ENCODE measurements at regions not wholly inside any gene's neighbourhood (a gene's known extent, or its start where the extent isn't known, plus 50 kb on each side); places are given as distances from the start of the nearest gene placed in this dataset.

DNA sequence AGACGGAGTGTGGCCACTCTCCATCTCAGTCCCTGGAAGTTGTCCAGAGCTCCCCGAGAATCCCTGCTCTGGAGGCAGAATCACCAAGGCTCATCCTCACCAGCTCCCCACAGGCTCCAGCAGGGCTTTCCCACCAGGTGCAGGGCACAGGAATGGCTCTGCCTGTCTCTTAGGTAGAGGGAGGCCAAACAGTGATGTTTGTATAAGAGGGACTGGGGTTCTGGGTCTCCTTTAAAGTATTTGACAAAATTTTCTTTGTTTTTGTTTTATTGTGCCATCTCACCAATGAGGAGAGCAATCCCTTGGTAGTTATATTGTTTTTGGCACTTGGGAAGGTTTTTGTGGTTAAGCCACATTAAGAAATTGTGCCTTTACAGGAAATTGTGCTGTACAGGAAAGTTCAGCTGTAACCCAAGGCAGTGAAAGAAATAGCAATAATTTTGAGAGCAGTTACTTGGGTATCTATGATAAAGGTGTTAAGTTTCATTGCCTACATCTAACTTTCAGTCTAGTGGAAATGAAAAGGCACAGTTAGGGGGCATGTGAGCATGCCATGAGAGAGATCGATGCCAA, 219.3 kb upstream of the PRSS58 start:
- no peak for DNase-seq (ENCODE audit: low spot score in 2 of 2)
- WGBS, 2 donors, result 63 to 69% methylated on average over 3 of the region's 3 CpGs
- TF ChIP-seq, protein P1, sequence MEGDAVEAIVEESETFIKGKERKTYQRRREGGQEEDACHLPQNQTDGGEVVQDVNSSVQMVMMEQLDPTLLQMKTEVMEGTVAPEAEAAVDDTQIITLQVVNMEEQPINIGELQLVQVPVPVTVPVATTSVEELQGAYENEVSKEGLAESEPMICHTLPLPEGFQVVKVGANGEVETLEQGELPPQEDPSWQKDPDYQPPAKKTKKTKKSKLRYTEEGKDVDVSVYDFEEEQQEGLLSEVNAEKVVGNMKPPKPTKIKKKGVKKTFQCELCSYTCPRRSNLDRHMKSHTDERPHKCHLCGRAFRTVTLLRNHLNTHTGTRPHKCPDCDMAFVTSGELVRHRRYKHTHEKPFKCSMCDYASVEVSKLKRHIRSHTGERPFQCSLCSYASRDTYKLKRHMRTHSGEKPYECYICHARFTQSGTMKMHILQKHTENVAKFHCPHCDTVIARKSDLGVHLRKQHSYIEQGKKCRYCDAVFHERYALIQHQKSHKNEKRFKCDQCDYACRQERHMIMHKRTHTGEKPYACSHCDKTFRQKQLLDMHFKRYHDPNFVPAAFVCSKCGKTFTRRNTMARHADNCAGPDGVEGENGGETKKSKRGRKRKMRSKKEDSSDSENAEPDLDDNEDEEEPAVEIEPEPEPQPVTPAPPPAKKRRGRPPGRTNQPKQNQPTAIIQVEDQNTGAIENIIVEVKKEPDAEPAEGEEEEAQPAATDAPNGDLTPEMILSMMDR (IDR thresholded peaks at IDR 0.05), result no peak
- TF ChIP-seq POLR2A (IDR thresholded peaks at IDR 0.05) (no peak), EP300 (IDR thresholded peaks at IDR 0.05) (no peak)
- no peaks in the 10 kb centered on the region for H3K9me3 ChIP-seq
- H3K27ac ChIP-seq, result no peak overlapping the region
- no peaks in the 10 kb centered on the region for H3K36me3 ChIP-seq
- H3K4me3 ChIP-seq, result no peak overlapping the region
- no peaks in the 10 kb centered on the region for H3K27me3 ChIP-seq
- H3K4me1 ChIP-seq, result peaks cover 0 to 22% (median 4%) of the 10 kb centered on the region in 4 donors

DNA sequence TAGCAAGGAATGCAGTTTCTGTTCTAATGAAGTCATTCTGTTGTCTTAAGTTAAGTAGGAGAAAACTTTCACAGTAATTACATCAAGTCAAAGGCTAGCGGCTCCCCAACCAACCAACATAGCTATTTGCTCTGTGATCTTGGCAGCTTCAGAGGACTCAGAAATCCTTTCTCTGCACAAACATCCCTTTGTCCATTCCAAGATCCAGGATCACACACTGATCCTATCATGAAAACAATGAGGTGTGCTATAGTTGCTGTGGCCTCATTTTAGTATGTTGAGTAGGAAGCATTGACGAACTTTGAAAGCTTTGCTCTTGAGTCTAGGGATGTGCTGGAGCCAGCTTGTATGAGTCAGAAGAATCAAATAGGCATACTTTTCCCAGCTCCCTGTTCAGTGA, 218.2 kb upstream of the PRSS58 start:
- no peaks in the 10 kb centered on the region for H3K9me3 ChIP-seq
- H3K4me3 ChIP-seq, result no peak overlapping the region
- no peaks in the 10 kb centered on the region for H3K27me3 ChIP-seq
- peaks cover 0 to 22% (median 4%) of the 10 kb centered on the region in 4 donors for H3K4me1 ChIP-seq
- no peaks in the 10 kb centered on the region for H3K36me3 ChIP-seq
- H3K27ac ChIP-seq, result no peak overlapping the region
- no peak for DNase-seq (ENCODE audit: low spot score in 2 of 2)
- 63 to 76% methylated on average over 2 of the region's 2 CpGs for WGBS, 2 donors
- no peak for TF ChIP-seq POLR2A (IDR thresholded peaks at IDR 0.05)
- TF ChIP-seq EP300 (IDR thresholded peaks at IDR 0.05), result no peak
- TF ChIP-seq, protein P1 (IDR thresholded peaks at IDR 0.05), result no peak

DNA sequence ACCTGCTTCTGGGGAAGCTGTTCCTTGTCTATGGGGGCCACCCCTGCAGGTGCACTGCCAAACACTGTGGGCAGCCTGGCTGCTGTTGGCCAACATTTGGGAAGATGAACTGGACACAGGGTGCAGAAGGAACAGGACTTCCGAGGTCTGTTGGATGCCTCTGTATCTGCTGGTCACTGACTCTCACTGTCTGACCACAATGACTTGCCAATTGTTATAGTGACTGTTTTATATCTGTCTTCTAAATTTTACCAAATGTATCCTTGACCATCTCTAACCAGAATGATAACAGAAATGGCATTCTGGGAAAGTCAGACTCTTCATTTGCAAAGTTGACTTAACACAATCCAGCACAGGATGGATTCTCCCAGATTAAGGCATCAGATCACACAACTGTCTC, 214.0 kb upstream of the PRSS58 start:
- DNase-seq (ENCODE audit: low spot score in 2 of 2), result no peak
- Histone ChIP-seq H3K4me3 (no peak overlapping the region), H3K9me3 (no peaks in the 10 kb centered on the region), H3K27ac (no peak overlapping the region), H3K27me3 (no peaks in the 10 kb centered on the region), H3K4me1 (peaks cover 0 to 1% (median 0%) of the 10 kb centered on the region in 4 donors), H3K36me3 (no peaks in the 10 kb centered on the region)
- 27 to 43% methylated on average over 1 of the region's 1 CpG for WGBS, 2 donors
- TF ChIP-seq POLR2A (IDR thresholded peaks at IDR 0.05) (no peak), EP300 (IDR thresholded peaks at IDR 0.05) (no peak)
- TF ChIP-seq, protein P1 (IDR thresholded peaks at IDR 0.05), result no peak

DNA sequence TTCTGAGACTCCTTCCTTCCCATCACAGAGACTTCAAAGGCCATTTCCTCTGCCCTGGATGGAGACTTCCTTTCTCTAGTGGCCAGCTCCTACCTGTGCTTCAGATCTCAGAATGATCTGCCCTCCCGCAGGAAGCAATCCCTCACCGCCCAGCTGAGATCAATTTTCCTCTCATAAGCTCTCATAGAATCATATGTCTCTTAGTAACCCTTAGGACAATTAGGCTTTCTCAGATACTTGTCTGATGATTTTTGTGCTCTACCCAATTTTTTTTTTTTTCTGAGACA, 212.6 kb upstream of the PRSS58 start:
- Histone ChIP-seq H3K4me3 (no peak overlapping the region), H3K4me1 (no peaks in the 10 kb centered on the region), H3K36me3 (no peaks in the 10 kb centered on the region), H3K9me3 (no peaks in the 10 kb centered on the region), H3K27me3 (no peaks in the 10 kb centered on the region), H3K27ac (no peak overlapping the region)
- no peak for DNase-seq (ENCODE audit: low spot score in 2 of 2)
- WGBS, 2 donors, result 70 to 88% methylated on average over 2 of the region's 2 CpGs
- TF ChIP-seq POLR2A (IDR thresholded peaks at IDR 0.05) (no peak), EP300 (IDR thresholded peaks at IDR 0.05) (no peak)
- TF ChIP-seq, protein P1 (IDR thresholded peaks at IDR 0.05), result no peak

DNA sequence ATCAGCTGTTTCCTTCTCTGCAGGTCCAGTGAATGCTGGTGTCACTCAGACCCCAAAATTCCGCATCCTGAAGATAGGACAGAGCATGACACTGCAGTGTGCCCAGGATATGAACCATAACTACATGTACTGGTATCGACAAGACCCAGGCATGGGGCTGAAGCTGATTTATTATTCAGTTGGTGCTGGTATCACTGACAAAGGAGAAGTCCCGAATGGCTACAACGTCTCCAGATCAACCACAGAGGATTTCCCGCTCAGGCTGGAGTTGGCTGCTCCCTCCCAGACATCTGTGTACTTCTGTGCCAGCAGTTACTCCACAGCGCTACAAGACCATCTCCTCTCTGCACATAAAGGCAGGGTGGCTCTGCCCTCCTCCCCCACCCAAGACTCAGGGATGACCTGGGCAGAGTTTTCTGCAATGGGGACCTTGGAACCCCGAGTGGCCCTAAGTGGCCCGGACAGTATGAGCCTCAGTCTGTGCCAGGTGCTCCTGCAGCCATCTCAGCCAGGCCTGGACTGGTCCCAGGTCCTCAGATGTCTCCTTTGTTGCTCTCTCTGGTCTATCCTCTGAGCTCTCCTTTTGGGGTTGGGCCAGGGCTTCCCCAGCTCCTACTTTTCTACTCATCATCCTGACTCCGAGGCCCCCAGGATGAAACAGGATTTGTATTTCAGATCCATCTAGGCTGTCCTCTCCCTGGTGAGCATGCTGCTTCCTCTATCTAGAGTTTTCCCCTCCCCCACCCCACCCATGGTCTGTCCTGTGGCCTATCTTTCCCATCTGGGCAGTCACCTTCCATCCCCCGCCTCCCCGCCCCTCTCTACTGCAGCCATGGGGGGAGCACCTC, 212.1 kb upstream of the PRSS58 start:
- no peak for TF ChIP-seq POLR2A (IDR thresholded peaks at IDR 0.05)
- no peak for TF ChIP-seq EP300 (IDR thresholded peaks at IDR 0.05)
- TF ChIP-seq, protein P1 (IDR thresholded peaks at IDR 0.05), result no peak
- H3K4me3 ChIP-seq, result no peak overlapping the region
- DNase-seq (ENCODE audit: low spot score in 2 of 2), result no peak
- no peaks in the 10 kb centered on the region for H3K9me3 ChIP-seq
- H3K4me1 ChIP-seq, result no peaks in the 10 kb centered on the region
- H3K27me3 ChIP-seq, result no peaks in the 10 kb centered on the region
- 73 to 83% methylated on average over 11 of the region's 11 CpGs for WGBS, 2 donors
- no peaks in the 10 kb centered on the region for H3K36me3 ChIP-seq
- H3K27ac ChIP-seq, result no peak overlapping the region

Data from tibial nerve (tissue), 4 donors.